Sigmoid colon (tissue), 6 donors: ENCODE measurements at regions not wholly inside any gene's neighbourhood (a gene's known extent, or its start where the extent isn't known, plus 50 kb on each side); places are given as distances from the start of the nearest gene placed in this dataset.

Experiments
- DNase-seq: peaks from one replicate; pipeline ENCODE4 v3.0.0-alpha.2; 2019
- H3K27ac ChIP-seq, 4 donors: fragments of 200-600 bp; sonication (generic); one replicate each; pipeline ENCODE4 v1.5.1; 2016 to 2019; ENCODE audit warnings: mild to moderate bottlenecking in 1 of 4
- H3K27me3 ChIP-seq, 3 donors: fragments of 200-600 bp; sonication (generic); one replicate each; pipeline ENCODE4 v1.5.1; 2019; ENCODE audit warnings: mild to moderate bottlenecking in 1 of 3
- H3K36me3 ChIP-seq, 4 donors: fragments of 200-600 bp; sonication (generic); one replicate each; pipeline ENCODE4 v1.5.1; 2016 to 2019
- H3K4me1 ChIP-seq, 4 donors: fragments of 200-600 bp; sonication (generic); one replicate each; pipeline ENCODE4 v1.5.1; 2017 to 2019
- H3K4me3 ChIP-seq, 4 donors: fragments of 200-600 bp; sonication (generic); one replicate each; pipeline ENCODE4 v1.5.1; 2017 to 2019; ENCODE audit warnings: mild to moderate bottlenecking in 2 of 4, moderate library complexity in 1 of 4
- H3K9me3 ChIP-seq, 4 donors: fragments of 200-600 bp in 3 of 4; sonication (generic) in 3 of 4; one replicate each; pipeline versions ENCODE4 v1.5.1 to v1.6.1; 2013 to 2019
- EP300 ChIP-seq, 4 donors: sonication (generic); formaldehyde crosslinking; IDR thresholded peaks; one replicate each; pipeline ENCODE4 v1.6.1; 2017; ENCODE audit warnings: antibody characterized with exemption in 4 of 4
- POLR2A ChIP-seq, 2 donors: fragments of 450-650 bp; IDR thresholded peaks; one replicate each; pipeline ENCODE4 v1.6.1; 2016; ENCODE audit warnings: antibody characterized with exemption in 2 of 2, mild to moderate bottlenecking in 2 of 2, moderate library complexity in 2 of 2
- POLR2AphosphoS5 ChIP-seq, 4 donors: sonication (generic); formaldehyde crosslinking; IDR thresholded peaks; one replicate each; pipeline ENCODE4 v1.6.1; 2017; ENCODE audit warnings: antibody characterized with exemption in 4 of 4
- WGBS, 2 donors: extraction: QIAGEN DNeasy Blood & Tissue Kit; methylation state at CpG; one replicate each; pipeline ENCODE4 v1.1.7; 2013; 5-methylcytosine and 5-hydroxymethylcytosine counted together
- intact Hi-C: fragments of 100-400 bp; cut with DNase I; formaldehyde crosslinking; loops from one replicate; pipeline ENCODE4 v1.15.1; 2023
- TF ChIP-seq, protein P1 (sequence below), 4 experiments: fragments of 450-650 bp in 3 of 4; fragments of 200-600 bp in 1 of 4; IDR thresholded peaks; one replicate each; pipeline ENCODE4 v1.5.1; 2016 to 2019; ENCODE audit warnings: antibody characterized with exemption in 4 of 4, mild to moderate bottlenecking in 3 of 4, moderate library complexity in 2 of 4
- donor health status: healthy with polysubstance abuse.
- donor health status: healthy.

DNA sequence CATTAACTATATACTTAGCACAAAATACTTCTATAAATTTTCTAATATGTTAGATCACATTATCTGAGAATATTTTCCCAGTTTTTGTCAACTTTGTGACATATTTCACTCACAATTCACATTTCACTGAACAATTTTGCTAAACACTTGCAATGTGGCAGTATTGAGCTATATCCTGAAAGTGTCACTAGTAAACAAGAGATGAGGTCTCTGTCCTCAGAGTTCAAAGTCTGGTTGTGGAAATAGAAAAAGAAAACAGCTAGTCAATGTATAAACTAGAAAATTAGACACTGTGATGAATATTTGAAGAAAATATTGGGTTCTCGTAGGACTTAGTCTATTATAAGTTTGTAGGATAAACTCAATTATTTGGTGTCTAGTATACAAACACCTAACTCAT lies 87.4 kb upstream of the CHORDC1 start:
- 29 to 67% methylated on average over 1 of the region's 1 CpG for WGBS, 2 donors
- Histone ChIP-seq H3K9me3 (no peaks in the 10 kb centered on the region), H3K4me1 (no peaks in the 10 kb centered on the region), H3K4me3 (no peak overlapping the region), H3K36me3 (no peaks in the 10 kb centered on the region), H3K27ac (no peak overlapping the region), H3K27me3 (no peaks in the 10 kb centered on the region)
- no peak for TF ChIP-seq POLR2A (IDR thresholded peaks at IDR 0.05)
- TF ChIP-seq, protein P1, sequence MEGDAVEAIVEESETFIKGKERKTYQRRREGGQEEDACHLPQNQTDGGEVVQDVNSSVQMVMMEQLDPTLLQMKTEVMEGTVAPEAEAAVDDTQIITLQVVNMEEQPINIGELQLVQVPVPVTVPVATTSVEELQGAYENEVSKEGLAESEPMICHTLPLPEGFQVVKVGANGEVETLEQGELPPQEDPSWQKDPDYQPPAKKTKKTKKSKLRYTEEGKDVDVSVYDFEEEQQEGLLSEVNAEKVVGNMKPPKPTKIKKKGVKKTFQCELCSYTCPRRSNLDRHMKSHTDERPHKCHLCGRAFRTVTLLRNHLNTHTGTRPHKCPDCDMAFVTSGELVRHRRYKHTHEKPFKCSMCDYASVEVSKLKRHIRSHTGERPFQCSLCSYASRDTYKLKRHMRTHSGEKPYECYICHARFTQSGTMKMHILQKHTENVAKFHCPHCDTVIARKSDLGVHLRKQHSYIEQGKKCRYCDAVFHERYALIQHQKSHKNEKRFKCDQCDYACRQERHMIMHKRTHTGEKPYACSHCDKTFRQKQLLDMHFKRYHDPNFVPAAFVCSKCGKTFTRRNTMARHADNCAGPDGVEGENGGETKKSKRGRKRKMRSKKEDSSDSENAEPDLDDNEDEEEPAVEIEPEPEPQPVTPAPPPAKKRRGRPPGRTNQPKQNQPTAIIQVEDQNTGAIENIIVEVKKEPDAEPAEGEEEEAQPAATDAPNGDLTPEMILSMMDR (IDR thresholded peaks at IDR 0.05), result no peak
- TF ChIP-seq POLR2AphosphoS5 (IDR thresholded peaks at IDR 0.05), result no peak
- TF ChIP-seq EP300 (IDR thresholded peaks at IDR 0.05), result no peak
- DNase-seq, result no peak
- intact Hi-C loops, result no loop called here

GRCh38 chr11:90309693-90310092 lies 86.8 kb upstream of the CHORDC1 start:
- no peaks in the 10 kb centered on the region for H3K27me3 ChIP-seq
- no peak overlapping the region for H3K4me3 ChIP-seq
- no peak for DNase-seq
- H3K36me3 ChIP-seq, result no peaks in the 10 kb centered on the region
- H3K4me1 ChIP-seq, result no peaks in the 10 kb centered on the region
- WGBS, 2 donors, result 32 to 59% methylated on average over 2 of the region's 2 CpGs
- no peaks in the 10 kb centered on the region for H3K9me3 ChIP-seq
- TF ChIP-seq, protein P1 (IDR thresholded peaks at IDR 0.05), result no peak
- TF ChIP-seq POLR2A (IDR thresholded peaks at IDR 0.05) (no peak), EP300 (IDR thresholded peaks at IDR 0.05) (no peak), POLR2AphosphoS5 (IDR thresholded peaks at IDR 0.05) (no peak)
- intact Hi-C loops, result no loop called here
- no peak overlapping the region for H3K27ac ChIP-seq

- H3K9me3 ChIP-seq, result no peaks in the 10 kb centered on the region
- H3K27me3 ChIP-seq, result no peaks in the 10 kb centered on the region
- no peaks in the 10 kb centered on the region for H3K36me3 ChIP-seq
- H3K4me3 ChIP-seq, result no peak overlapping the region
- intact Hi-C loops, result no loop called here
- no peak overlapping the region for H3K27ac ChIP-seq
- WGBS, 2 donors, result 88 to 90% methylated on average over 3 of the region's 3 CpGs
- no peak for DNase-seq
- TF ChIP-seq, protein P1 (IDR thresholded peaks at IDR 0.05), result no peak
- no peak for TF ChIP-seq POLR2AphosphoS5 (IDR thresholded peaks at IDR 0.05)
- TF ChIP-seq POLR2A (IDR thresholded peaks at IDR 0.05), result no peak
- no peak for TF ChIP-seq EP300 (IDR thresholded peaks at IDR 0.05)
- no peaks in the 10 kb centered on the region for H3K4me1 ChIP-seq
These were observed 71.7 kb upstream of the CHORDC1 start for GRCh38 chr11:90294526-90294925.

DNA sequence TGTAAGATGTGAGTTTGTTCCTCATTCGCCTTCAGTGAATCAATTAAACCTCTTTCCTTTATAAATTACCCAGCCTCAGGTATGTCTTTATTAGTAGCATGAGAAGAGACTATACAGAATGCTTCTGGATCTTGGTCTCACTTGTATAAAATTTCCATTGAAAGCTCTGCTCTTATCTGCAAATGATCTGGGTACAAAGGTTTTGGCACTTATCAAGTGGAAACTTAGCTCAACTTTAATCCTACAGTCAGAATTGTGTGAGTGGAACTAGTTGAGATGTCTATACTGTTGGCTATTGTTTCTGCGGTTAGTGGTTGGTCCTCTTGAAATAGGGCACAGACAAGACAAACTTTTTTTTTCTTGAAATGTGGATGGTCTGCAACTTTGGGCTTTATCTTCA lies 71.2 kb upstream of the CHORDC1 start:
- WGBS, 2 donors, result 85 to 86% methylated on average over 2 of the region's 2 CpGs
- no peak for DNase-seq
- Histone ChIP-seq H3K9me3 (no peaks in the 10 kb centered on the region), H3K27ac (no peak overlapping the region), H3K36me3 (no peaks in the 10 kb centered on the region), H3K27me3 (no peaks in the 10 kb centered on the region), H3K4me1 (no peaks in the 10 kb centered on the region), H3K4me3 (no peak overlapping the region)
- intact Hi-C loops, result no loop called here
- no peak for TF ChIP-seq POLR2A (IDR thresholded peaks at IDR 0.05)
- no peak for TF ChIP-seq EP300 (IDR thresholded peaks at IDR 0.05)
- TF ChIP-seq, protein P1 (IDR thresholded peaks at IDR 0.05), result no peak
- TF ChIP-seq POLR2AphosphoS5 (IDR thresholded peaks at IDR 0.05), result no peak

DNA sequence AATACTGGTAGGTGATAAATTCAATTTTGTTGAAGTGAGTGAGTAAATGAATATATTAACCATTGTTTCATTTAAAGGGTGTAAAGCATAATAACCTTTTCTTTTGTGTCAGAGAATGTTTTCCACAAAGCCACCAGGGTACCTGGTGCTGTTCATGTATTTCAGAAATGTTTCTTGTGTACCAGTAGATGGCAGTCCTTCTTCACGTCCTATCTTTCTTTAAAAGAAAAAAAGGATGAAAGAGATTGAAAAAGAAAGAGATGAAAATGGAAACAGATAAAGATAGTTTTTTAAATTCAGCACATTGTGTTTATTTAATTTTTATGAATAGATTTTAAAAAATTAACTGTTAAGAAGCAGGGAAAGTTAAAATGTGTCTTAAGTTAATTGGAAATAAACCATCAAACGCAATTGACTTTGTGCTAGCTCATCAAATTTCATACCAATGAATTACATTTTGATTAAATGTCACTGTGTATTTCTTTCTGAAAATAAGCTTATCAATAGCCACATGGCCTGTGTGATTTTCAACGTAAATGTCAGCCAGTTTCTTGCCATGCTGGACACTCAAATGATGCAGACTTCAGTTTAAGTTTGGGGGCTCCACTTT lies 65.5 kb upstream of the CHORDC1 start:
- Histone ChIP-seq H3K4me1 (no peaks in the 10 kb centered on the region), H3K4me3 (no peak overlapping the region), H3K9me3 (no peaks in the 10 kb centered on the region), H3K36me3 (no peaks in the 10 kb centered on the region), H3K27me3 (no peaks in the 10 kb centered on the region), H3K27ac (no peak overlapping the region)
- intact Hi-C loops, result no loop called here
- WGBS, 2 donors, result 50 to 66% methylated on average over 3 of the region's 3 CpGs
- no peak for TF ChIP-seq EP300 (IDR thresholded peaks at IDR 0.05)
- TF ChIP-seq, protein P1 (IDR thresholded peaks at IDR 0.05), result peak in 1 of 4 experiments; percentile 20
- DNase-seq, result no peak
